ENCODE measurements at regions not wholly inside any gene's neighbourhood (a gene's known extent, or its start where the extent isn't known, plus 50 kb on each side); places are given as distances from the start of the nearest gene placed in this dataset.

DNA sequence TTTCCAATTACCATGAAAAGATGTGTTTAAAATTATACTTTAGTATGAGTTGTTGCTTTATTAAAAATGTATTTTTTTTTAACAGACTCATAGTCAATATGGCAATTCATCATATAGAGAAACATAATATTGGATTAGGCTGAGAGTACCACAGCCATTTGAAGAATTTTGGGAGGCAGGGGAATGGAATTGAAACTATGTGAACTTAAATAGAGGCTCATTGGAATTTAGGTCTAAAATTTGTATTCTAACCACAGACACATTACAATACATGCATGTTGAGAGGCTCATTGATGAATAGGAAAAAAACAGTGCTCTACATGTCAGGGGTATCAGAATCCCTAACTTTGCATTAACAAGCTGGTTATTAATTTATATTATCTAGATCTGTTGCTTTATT lies 269.6 kb downstream of the DKK2 start:
- no peak overlapping the region for H3K4me3 ChIP-seq (ENCODE audit: insufficient read depth, low read depth, low read length)
- H3K27ac ChIP-seq (ENCODE audit: low read depth, low read length): no peak overlapping the region
- no peak overlapping the region for H3K4me2 ChIP-seq (ENCODE audit: low read length)
- Mint-ChIP-seq H3K9me3 (ENCODE audit: unreplicated experiment) (peaks cover 2% of the 10 kb centered on the region), H3K4me1 (ENCODE audit: low read depth, unreplicated experiment) (peaks cover 10% of the 10 kb centered on the region), H3K4me3 (ENCODE audit: unreplicated experiment) (no peak overlapping the region), H3K36me3 (ENCODE audit: low read depth, unreplicated experiment) (no peaks in the 10 kb centered on the region), H3K27ac (ENCODE audit: unreplicated experiment) (peak overlapping the region; percentile 83), H3K27me3 (ENCODE audit: low read depth, unreplicated experiment) (no peaks in the 10 kb centered on the region)
- TF ChIP-seq, protein P1, sequence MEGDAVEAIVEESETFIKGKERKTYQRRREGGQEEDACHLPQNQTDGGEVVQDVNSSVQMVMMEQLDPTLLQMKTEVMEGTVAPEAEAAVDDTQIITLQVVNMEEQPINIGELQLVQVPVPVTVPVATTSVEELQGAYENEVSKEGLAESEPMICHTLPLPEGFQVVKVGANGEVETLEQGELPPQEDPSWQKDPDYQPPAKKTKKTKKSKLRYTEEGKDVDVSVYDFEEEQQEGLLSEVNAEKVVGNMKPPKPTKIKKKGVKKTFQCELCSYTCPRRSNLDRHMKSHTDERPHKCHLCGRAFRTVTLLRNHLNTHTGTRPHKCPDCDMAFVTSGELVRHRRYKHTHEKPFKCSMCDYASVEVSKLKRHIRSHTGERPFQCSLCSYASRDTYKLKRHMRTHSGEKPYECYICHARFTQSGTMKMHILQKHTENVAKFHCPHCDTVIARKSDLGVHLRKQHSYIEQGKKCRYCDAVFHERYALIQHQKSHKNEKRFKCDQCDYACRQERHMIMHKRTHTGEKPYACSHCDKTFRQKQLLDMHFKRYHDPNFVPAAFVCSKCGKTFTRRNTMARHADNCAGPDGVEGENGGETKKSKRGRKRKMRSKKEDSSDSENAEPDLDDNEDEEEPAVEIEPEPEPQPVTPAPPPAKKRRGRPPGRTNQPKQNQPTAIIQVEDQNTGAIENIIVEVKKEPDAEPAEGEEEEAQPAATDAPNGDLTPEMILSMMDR (IDR thresholded peaks at IDR 0.05; ENCODE audit: insufficient read depth, low read depth, low read length): no peak
- TF ChIP-seq EZH2 (IDR thresholded peaks at IDR 0.05; ENCODE audit: insufficient read depth, low read length): no peak
- no peak overlapping the region for H2AFZ ChIP-seq (ENCODE audit: low read depth, low read length)
- peak; percentile 9 for FAIRE-seq
- H3K4me1 ChIP-seq (ENCODE audit: insufficient read depth, low read length): no peaks in the 10 kb centered on the region
- no peaks in the 10 kb centered on the region for H3K27me3 ChIP-seq (ENCODE audit: insufficient read depth, low read length)
- DNase-seq (ENCODE audit: low read depth): peak; percentile 68
- no peak overlapping the region for H3K9ac ChIP-seq (ENCODE audit: low read length)
- H4K20me1 ChIP-seq (ENCODE audit: insufficient read depth, low read length): no peaks in the 10 kb centered on the region
- no peaks in the 10 kb centered on the region for H3K79me2 ChIP-seq (ENCODE audit: insufficient read depth, low read length)
- H3K36me3 ChIP-seq (ENCODE audit: insufficient read depth, low read length): no peaks in the 10 kb centered on the region
- H3K9me3 ChIP-seq (ENCODE audit: insufficient read depth, low read depth, low read length): no peaks in the 10 kb centered on the region

DNA sequence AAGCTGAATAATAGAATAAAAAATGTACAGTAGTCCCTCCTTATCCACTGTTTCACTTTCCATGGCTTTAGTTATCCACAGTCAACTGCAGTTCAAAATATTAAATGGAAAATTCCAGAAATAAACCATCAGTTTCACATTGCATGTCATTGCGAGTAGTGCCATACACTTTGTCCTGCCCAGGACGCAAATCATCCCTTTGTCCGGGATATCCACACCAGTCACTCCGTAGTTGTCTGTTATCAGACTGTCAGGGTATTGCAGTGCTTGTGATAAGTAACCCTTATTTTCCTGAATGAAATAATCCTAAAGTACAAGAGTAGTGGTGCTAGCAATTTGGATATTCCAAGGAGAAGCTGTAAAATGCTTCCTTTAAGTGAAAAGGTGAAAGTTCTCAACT lies 271.3 kb downstream of the DKK2 start:
- no peak overlapping the region for H3K4me3 Mint-ChIP-seq (ENCODE audit: unreplicated experiment)
- no peaks in the 10 kb centered on the region for H3K36me3 Mint-ChIP-seq (ENCODE audit: low read depth, unreplicated experiment)
- FAIRE-seq: no peak
- Histone ChIP-seq H3K4me2 (ENCODE audit: low read length) (no peak overlapping the region), H3K79me2 (ENCODE audit: insufficient read depth, low read length) (no peaks in the 10 kb centered on the region), H2AFZ (ENCODE audit: low read depth, low read length) (no peak overlapping the region), H3K27me3 (ENCODE audit: insufficient read depth, low read length) (no peaks in the 10 kb centered on the region), H3K36me3 (ENCODE audit: insufficient read depth, low read length) (no peaks in the 10 kb centered on the region), H3K9me3 (ENCODE audit: insufficient read depth, low read depth, low read length) (no peaks in the 10 kb centered on the region), H3K27ac (ENCODE audit: low read depth, low read length) (no peak overlapping the region), H3K4me1 (ENCODE audit: insufficient read depth, low read length) (no peaks in the 10 kb centered on the region), H4K20me1 (ENCODE audit: insufficient read depth, low read length) (no peaks in the 10 kb centered on the region), H3K9ac (ENCODE audit: low read length) (no peak overlapping the region), H3K4me3 (ENCODE audit: insufficient read depth, low read depth, low read length) (no peak overlapping the region)
- H3K4me1 Mint-ChIP-seq (ENCODE audit: low read depth, unreplicated experiment): peaks cover 10% of the 10 kb centered on the region
- no peak for TF ChIP-seq EZH2 (IDR thresholded peaks at IDR 0.05; ENCODE audit: insufficient read depth, low read length)
- TF ChIP-seq, protein P1 (IDR thresholded peaks at IDR 0.05; ENCODE audit: insufficient read depth, low read depth, low read length): no peak
- no peaks in the 10 kb centered on the region for H3K27me3 Mint-ChIP-seq (ENCODE audit: low read depth, unreplicated experiment)
- no peak for DNase-seq (ENCODE audit: low read depth)
- H3K27ac Mint-ChIP-seq (ENCODE audit: unreplicated experiment): no peak overlapping the region
- H3K9me3 Mint-ChIP-seq (ENCODE audit: unreplicated experiment): peaks cover 2% of the 10 kb centered on the region

DNA sequence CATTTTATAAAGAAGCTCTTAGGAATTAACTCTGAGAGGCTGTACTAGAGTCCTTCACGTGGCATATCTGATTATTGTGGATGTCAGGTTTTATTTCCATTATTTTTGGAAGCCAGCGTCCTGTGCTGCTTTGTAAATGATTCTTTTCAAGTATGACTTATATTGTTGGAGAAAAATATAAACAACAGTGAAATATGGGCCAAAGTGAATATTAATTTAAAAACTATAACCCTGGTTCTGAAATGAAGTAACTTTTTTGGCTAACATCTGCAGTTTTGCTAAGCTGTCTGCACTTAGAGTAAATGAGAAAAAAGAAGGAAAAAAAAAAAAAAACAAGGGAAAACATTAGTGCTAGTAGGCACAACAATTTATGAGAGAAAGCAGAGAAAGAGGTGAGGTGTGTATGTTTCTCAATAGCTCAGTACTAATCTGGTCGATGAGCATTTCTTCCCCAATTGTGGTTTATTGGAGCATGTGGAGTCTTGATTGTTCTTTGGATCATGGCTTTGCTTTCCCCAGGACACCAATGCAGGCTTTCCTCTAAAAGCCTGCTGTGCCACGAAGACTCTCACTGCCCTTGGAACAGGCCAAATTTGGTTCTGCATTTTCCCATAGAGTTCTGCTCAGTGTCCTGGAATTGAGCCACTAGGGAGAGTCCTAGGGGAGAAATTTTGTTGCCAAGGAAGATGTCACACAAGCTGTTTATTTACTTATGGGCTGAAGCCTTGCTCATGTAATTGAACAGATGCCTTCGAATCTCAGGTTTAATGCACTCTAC lies 273.3 kb downstream of the DKK2 start:
- peak overlapping the region; percentile 45 for H2AFZ ChIP-seq (ENCODE audit: low read depth, low read length)
- H3K27ac ChIP-seq (ENCODE audit: low read depth, low read length): no peak overlapping the region
- H3K9ac ChIP-seq (ENCODE audit: low read length): no peak overlapping the region
- Mint-ChIP-seq H3K4me1 (ENCODE audit: low read depth, unreplicated experiment) (peaks cover 10% of the 10 kb centered on the region), H3K27ac (ENCODE audit: unreplicated experiment) (no peak overlapping the region), H3K4me3 (ENCODE audit: unreplicated experiment) (no peak overlapping the region), H3K27me3 (ENCODE audit: low read depth, unreplicated experiment) (no peaks in the 10 kb centered on the region), H3K36me3 (ENCODE audit: low read depth, unreplicated experiment) (no peaks in the 10 kb centered on the region), H3K9me3 (ENCODE audit: unreplicated experiment) (no peaks in the 10 kb centered on the region)
- peak; percentile 2 for DNase-seq (ENCODE audit: low read depth)
- H4K20me1 ChIP-seq (ENCODE audit: insufficient read depth, low read length): no peaks in the 10 kb centered on the region
- H3K79me2 ChIP-seq (ENCODE audit: insufficient read depth, low read length): no peaks in the 10 kb centered on the region
- no peak overlapping the region for H3K4me3 ChIP-seq (ENCODE audit: insufficient read depth, low read depth, low read length)
- no peaks in the 10 kb centered on the region for H3K9me3 ChIP-seq (ENCODE audit: insufficient read depth, low read depth, low read length)
- no peaks in the 10 kb centered on the region for H3K36me3 ChIP-seq (ENCODE audit: insufficient read depth, low read length)
- H3K4me2 ChIP-seq (ENCODE audit: low read length): no peak overlapping the region
- TF ChIP-seq, protein P1 (IDR thresholded peaks at IDR 0.05; ENCODE audit: insufficient read depth, low read depth, low read length): no peak
- TF ChIP-seq EZH2 (IDR thresholded peaks at IDR 0.05; ENCODE audit: insufficient read depth, low read length): no peak
- no peaks in the 10 kb centered on the region for H3K27me3 ChIP-seq (ENCODE audit: insufficient read depth, low read length)
- FAIRE-seq: no peak
- H3K4me1 ChIP-seq (ENCODE audit: insufficient read depth, low read length): no peaks in the 10 kb centered on the region

All from astrocyte (in vitro differentiated cells and primary cell).